Activated T-cell treated with anti-CD3 and anti-CD28 coated beads, Interleukin-2, amount 50 U/mL, for 72 hours (primary cell): ENCODE measurements at regions not wholly inside any gene's neighbourhood (a gene's known extent, or its start where the extent isn't known, plus 50 kb on each side); places are given as distances from the start of the nearest gene placed in this dataset.

Experiments used
- ATAC-seq, 2 donors: fragments of 150-1000 bp; cut with Tn5 transposase; replicated peaks in 1 of 2; 2 replicates each; pipeline ENCODE4 v1.10.0; 2021; ENCODE audit warnings: moderate library complexity in 2 of 2, mild to moderate bottlenecking in 1 of 2
- DNase-seq, 2 donors: peaks; one replicate each; pipeline ENCODE4 v3.0.0; 2021 to 2022; ENCODE audit warnings: mixed read lengths in 1 of 2
- H3K27ac Mint-ChIP-seq: one replicate; pipeline ENCODE4 v1.8.0; 2022; ENCODE audit warnings: mild to moderate bottlenecking, moderate library complexity, mixed read lengths
- H3K27me3 Mint-ChIP-seq: one replicate; pipeline ENCODE4 v1.8.0; 2022; ENCODE audit warnings: low read depth, mixed read lengths
- H3K36me3 Mint-ChIP-seq, 2 donors: one replicate each; pipeline ENCODE4 v1.8.0; 2022; ENCODE audit warnings: mixed read lengths in 2 of 2, mild to moderate bottlenecking in 1 of 2; ENCODE audit not compliant: insufficient read depth in 2 of 2
- H3K4me1 Mint-ChIP-seq: one replicate; pipeline ENCODE4 v1.8.0; 2022; ENCODE audit warnings: low read depth, mixed read lengths
- H3K4me3 Mint-ChIP-seq, 2 donors: one replicate each; pipeline ENCODE4 v1.8.0; 2022; ENCODE audit warnings: mild to moderate bottlenecking in 2 of 2, mixed read lengths in 2 of 2, moderate library complexity in 2 of 2
- H3K9me3 Mint-ChIP-seq, 2 donors: one replicate each; pipeline ENCODE4 v1.8.0; 2022; ENCODE audit warnings: mixed read lengths in 2 of 2

- Mint-ChIP-seq H3K27me3 (no peaks in the 10 kb centered on the region), H3K4me1 (no peaks in the 10 kb centered on the region), H3K4me3 (no peak overlapping the region), H3K9me3 (peaks cover 0 to 2% of the 10 kb centered on the region in 2 donors), H3K36me3 (no peaks in the 10 kb centered on the region), H3K27ac (no peak overlapping the region)
- no peak for DNase-seq
- no peak for ATAC-seq
Measured at GRCh38 chr1:88293691-88294190, 390.3 kb upstream of the PKN2 start.

- no peak for DNase-seq
- Mint-ChIP-seq H3K9me3 (peaks cover 0 to 2% of the 10 kb centered on the region in 2 donors), H3K4me1 (no peaks in the 10 kb centered on the region), H3K36me3 (no peaks in the 10 kb centered on the region), H3K27ac (no peak overlapping the region), H3K27me3 (no peaks in the 10 kb centered on the region), H3K4me3 (no peak overlapping the region)
- no peak for ATAC-seq
Measured at GRCh38 chr1:88296227-88296626, 387.8 kb upstream of the PKN2 start.

GRCh38 chr1:88296642-88297041, 387.4 kb upstream of the PKN2 start:
- H3K9me3 Mint-ChIP-seq = peaks cover 0 to 2% of the 10 kb centered on the region in 2 donors
- ATAC-seq = no peak
- H3K4me1 Mint-ChIP-seq = no peaks in the 10 kb centered on the region
- H3K27me3 Mint-ChIP-seq = no peaks in the 10 kb centered on the region
- no peak for DNase-seq
- no peak overlapping the region for H3K27ac Mint-ChIP-seq
- H3K4me3 Mint-ChIP-seq = no peak overlapping the region
- H3K36me3 Mint-ChIP-seq = no peaks in the 10 kb centered on the region

GRCh38 chr1:88298506-88298905, 385.6 kb upstream of the PKN2 start:
- H3K4me1 Mint-ChIP-seq = no peaks in the 10 kb centered on the region
- H3K9me3 Mint-ChIP-seq = peaks cover 0 to 2% of the 10 kb centered on the region in 2 donors
- no peak overlapping the region for H3K4me3 Mint-ChIP-seq
- no peak overlapping the region for H3K27ac Mint-ChIP-seq
- ATAC-seq (no peak), DNase-seq (no peak)
- H3K36me3 Mint-ChIP-seq = no peaks in the 10 kb centered on the region
- no peaks in the 10 kb centered on the region for H3K27me3 Mint-ChIP-seq

- H3K27me3 Mint-ChIP-seq = no peaks in the 10 kb centered on the region
- no peak overlapping the region for H3K4me3 Mint-ChIP-seq
- DNase-seq (no peak), ATAC-seq (no peak)
- no peak overlapping the region for H3K27ac Mint-ChIP-seq
- no peaks in the 10 kb centered on the region for H3K36me3 Mint-ChIP-seq
- H3K4me1 Mint-ChIP-seq = no peaks in the 10 kb centered on the region
- H3K9me3 Mint-ChIP-seq = peaks cover 0 to 2% of the 10 kb centered on the region in 2 donors
Measured at GRCh38 chr1:88300752-88301263, 383.3 kb upstream of the PKN2 start.

GRCh38 chr1:88302843-88303486, 381.1 kb upstream of the PKN2 start:
- no peak for ATAC-seq
- no peak for DNase-seq
- Mint-ChIP-seq H3K4me1 (no peaks in the 10 kb centered on the region), H3K27me3 (no peaks in the 10 kb centered on the region), H3K36me3 (no peaks in the 10 kb centered on the region), H3K27ac (no peak overlapping the region), H3K9me3 (no peaks in the 10 kb centered on the region), H3K4me3 (no peak overlapping the region)

- Mint-ChIP-seq H3K27me3 (no peaks in the 10 kb centered on the region), H3K36me3 (no peaks in the 10 kb centered on the region), H3K4me3 (no peak overlapping the region), H3K9me3 (peaks cover 0 to 2% of the 10 kb centered on the region in 2 donors), H3K27ac (no peak overlapping the region), H3K4me1 (no peaks in the 10 kb centered on the region)
- DNase-seq = no peak
- ATAC-seq = no peak
Measured at GRCh38 chr1:88311265-88311664, 372.8 kb upstream of the PKN2 start.

- H3K4me3 Mint-ChIP-seq = no peak overlapping the region
- H3K4me1 Mint-ChIP-seq = no peaks in the 10 kb centered on the region
- H3K9me3 Mint-ChIP-seq = peaks cover 0 to 2% of the 10 kb centered on the region in 2 donors
- no peaks in the 10 kb centered on the region for H3K36me3 Mint-ChIP-seq
- DNase-seq = no peak
- no peak for ATAC-seq
- no peak overlapping the region for H3K27ac Mint-ChIP-seq
- no peaks in the 10 kb centered on the region for H3K27me3 Mint-ChIP-seq
Measured at GRCh38 chr1:88311907-88312306, 372.2 kb upstream of the PKN2 start.

GRCh38 chr1:88317396-88317795, 366.7 kb upstream of the PKN2 start:
- Mint-ChIP-seq H3K27ac (no peak overlapping the region), H3K27me3 (no peaks in the 10 kb centered on the region), H3K4me3 (no peak overlapping the region), H3K9me3 (peaks cover 0 to under 1% of the 10 kb centered on the region in 2 donors), H3K4me1 (no peaks in the 10 kb centered on the region), H3K36me3 (no peaks in the 10 kb centered on the region)
- DNase-seq (no peak), ATAC-seq (no peak)

- H3K4me3 Mint-ChIP-seq = no peak overlapping the region
- no peaks in the 10 kb centered on the region for H3K36me3 Mint-ChIP-seq
- ATAC-seq (no peak), DNase-seq (no peak)
- no peak overlapping the region for H3K27ac Mint-ChIP-seq
- no peaks in the 10 kb centered on the region for H3K4me1 Mint-ChIP-seq
- H3K27me3 Mint-ChIP-seq = no peaks in the 10 kb centered on the region
- peaks cover 1% of the 10 kb centered on the region in 2 donors for H3K9me3 Mint-ChIP-seq
Measured at GRCh38 chr1:88318740-88319139, 365.3 kb upstream of the PKN2 start.

GRCh38 chr1:88320291-88320690, 363.8 kb upstream of the PKN2 start:
- no peak for DNase-seq
- no peaks in the 10 kb centered on the region for H3K4me1 Mint-ChIP-seq
- no peaks in the 10 kb centered on the region for H3K27me3 Mint-ChIP-seq
- H3K27ac Mint-ChIP-seq = no peak overlapping the region
- ATAC-seq = no peak
- no peaks in the 10 kb centered on the region for H3K36me3 Mint-ChIP-seq
- H3K4me3 Mint-ChIP-seq = no peak overlapping the region
- H3K9me3 Mint-ChIP-seq = peaks cover 1% of the 10 kb centered on the region in 2 donors

GRCh38 chr1:88321706-88322105, 362.4 kb upstream of the PKN2 start:
- Mint-ChIP-seq H3K4me1 (no peaks in the 10 kb centered on the region), H3K27me3 (no peaks in the 10 kb centered on the region), H3K9me3 (peaks cover 1% of the 10 kb centered on the region in 2 donors), H3K4me3 (no peak overlapping the region), H3K27ac (no peak overlapping the region), H3K36me3 (no peaks in the 10 kb centered on the region)
- DNase-seq (no peak), ATAC-seq (no peak)

GRCh38 chr1:88324899-88325298, 359.2 kb upstream of the PKN2 start:
- Mint-ChIP-seq H3K4me3 (no peak overlapping the region), H3K4me1 (no peaks in the 10 kb centered on the region), H3K36me3 (no peaks in the 10 kb centered on the region), H3K9me3 (peaks cover 1% of the 10 kb centered on the region in 2 donors), H3K27me3 (no peaks in the 10 kb centered on the region), H3K27ac (no peak overlapping the region)
- no peak for ATAC-seq
- DNase-seq = no peak
